GM21367 (cell line): ENCODE measurements at regions not wholly inside any gene's neighbourhood (a gene's known extent, or its start where the extent isn't known, plus 50 kb on each side); places are given as distances from the start of the nearest gene placed in this dataset.
A peak's percentile ranks its signal among the peaks of the same experiment; 100 is the strongest.
"Not testable (repeated sequence)": the region's sequence is repeated elsewhere in the genome, so short reads cannot be mapped to it uniquely, and the experiment has no call there.

Experiments
- ATAC-seq: cut with Tn5 transposase; IDR thresholded peaks from one replicate; pipeline ENCODE4 v1.9.1; 2021; ENCODE audit not compliant: unreplicated experiment

DNA sequence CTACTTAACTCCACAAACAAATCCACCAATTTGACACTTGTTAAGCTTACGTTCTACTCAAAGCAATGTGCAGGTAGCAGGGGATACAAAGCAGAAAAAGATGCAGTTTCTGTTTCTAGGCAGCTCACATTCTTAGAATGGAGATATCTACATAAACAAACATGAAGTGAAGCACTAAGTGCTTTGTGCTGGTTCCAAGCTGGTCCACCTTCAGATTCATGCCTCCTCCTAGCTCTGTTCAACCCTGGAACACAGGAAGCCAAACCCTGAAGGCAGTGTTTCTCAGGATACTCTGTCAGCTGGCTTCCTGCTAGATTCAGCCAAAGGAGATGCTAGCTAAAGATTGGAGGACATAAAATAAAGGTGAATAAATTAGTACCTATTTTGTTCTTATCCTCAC is 55.3 kb upstream of the NOL4 start:
- ATAC-seq = no peak

- no peak for ATAC-seq
These were observed 55.9 kb upstream of the NOL4 start for GRCh38 chr18:34280653-34281052.

DNA sequence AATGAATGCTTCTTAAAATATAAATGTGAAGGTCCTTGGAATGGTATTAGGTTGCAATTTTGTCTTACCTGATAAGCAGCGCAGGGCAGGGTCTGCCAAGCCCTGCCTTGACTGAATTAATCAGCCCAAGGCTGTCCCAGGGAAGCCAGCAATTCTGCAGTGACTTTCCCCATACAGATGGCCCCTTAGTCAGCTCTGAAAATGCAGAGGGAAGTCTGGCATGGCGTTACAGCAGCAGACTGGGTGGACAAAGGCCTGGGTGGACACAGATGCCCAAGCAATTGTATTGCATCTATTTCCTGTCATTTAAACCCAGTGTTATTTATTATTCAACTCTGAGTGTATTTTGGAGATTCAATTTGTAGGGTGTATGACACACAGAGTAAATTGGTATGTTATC is 56.6 kb upstream of the NOL4 start:
- no peak for ATAC-seq

GRCh38 chr18:34281722-34282121 is 57.0 kb upstream of the NOL4 start:
- no peak for ATAC-seq

DNA sequence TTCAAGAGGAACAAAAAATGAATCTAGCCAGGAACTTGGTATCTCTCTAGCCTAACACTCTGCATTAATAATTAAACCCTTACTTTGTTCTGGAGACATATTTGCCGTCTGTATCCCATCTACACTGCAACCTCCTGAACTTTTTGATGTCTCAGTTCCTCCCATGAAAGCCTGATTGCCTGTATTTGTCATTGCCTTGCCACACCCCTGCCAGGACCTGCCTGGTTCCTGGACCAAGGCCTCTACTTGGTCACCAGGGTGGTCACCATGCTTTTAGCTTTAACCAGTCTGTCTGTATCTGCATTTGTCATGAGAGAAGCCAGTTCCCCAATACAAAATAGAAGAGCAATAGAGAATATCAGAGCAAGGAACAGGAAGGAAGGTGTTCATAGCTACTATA is 58.8 kb upstream of the NOL4 start:
- no peak for ATAC-seq

DNA sequence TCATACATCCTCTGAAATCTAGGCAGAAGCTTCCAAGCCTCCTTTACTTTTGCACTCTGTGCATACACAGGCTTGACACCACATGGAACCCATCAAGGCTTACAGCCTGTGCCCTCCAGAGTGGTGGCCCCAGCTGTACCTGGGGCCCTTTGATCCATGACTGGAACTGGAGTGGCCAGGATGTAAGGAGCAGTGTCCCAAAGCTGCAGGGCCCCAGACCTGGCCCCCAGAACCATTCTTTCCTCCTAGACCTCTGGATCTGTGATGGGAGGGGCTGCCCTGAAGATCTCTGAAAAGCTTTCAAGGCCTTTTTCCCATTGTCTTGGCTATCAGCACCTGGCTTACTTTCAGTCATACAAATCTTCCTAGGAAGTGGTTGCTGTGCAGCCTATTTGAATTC is 63.1 kb upstream of the NOL4 start:
- ATAC-seq = no peak

GRCh38 chr18:34292594-34292993 is 67.9 kb upstream of the NOL4 start:
- no peak for ATAC-seq

DNA sequence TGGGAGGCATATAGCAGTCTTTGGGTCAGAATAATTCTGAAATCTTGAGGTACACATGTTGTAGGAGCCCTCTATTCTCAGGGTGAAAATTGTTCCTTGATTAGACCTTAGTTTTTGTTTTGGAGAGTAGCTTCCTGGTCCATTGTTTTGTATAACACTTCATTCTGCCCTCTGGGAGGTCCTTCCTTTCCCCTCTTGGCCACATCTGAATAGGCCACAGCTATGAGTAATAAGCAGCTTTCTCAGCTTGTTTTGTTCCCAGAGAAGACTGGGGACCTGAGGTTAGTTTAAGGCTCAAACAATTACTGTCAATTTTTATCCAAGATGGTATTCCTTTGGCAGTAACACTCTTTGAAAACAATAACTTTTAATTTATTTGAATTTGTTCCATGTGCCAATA is 72.6 kb upstream of the NOL4 start:
- no peak for ATAC-seq

DNA sequence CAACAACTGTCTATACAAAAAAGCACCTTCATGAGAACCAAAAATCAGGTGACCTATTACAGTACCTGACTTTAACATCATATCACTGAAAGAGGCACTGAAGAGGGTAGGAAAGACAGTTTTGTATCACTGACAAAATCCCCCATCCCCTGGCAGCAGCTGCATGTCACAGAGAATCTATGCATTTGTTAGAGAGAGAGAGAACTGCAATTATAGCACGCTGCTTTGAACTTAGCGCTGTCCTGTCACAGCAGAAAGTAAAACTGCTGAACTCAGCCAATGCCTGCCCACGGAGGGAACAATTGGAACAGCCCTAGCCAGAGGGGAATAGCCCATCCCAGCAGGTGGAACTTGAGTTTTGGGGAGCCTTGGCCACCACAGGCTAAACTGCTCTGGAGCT is 75.1 kb upstream of the NOL4 start:
- ATAC-seq = no peak

DNA sequence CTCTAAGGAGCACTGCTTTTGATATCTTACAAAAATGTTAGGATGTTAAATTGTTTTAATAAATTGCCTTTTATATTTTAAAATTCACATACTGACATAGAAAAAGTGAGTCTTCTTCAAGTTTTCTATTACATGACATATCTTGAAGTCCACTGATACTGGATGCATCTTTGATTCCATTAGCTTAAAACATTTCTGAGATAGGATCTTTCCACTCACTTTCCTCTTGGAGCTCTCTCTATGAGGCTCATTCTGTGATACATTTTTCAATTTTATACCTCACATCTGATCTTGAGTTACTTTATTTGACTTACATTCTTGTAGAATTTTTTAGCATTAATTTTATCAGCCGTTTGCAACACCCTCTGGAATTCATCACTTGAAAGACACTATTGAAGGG is 86.8 kb upstream of the NOL4 start:
- no peak for ATAC-seq

GRCh38 chr18:34314847-34315246 is 90.1 kb upstream of the NOL4 start:
- ATAC-seq = no peak

- ATAC-seq = no peak
These were observed 91.1 kb upstream of the NOL4 start for GRCh38 chr18:34315591-34316352.

DNA sequence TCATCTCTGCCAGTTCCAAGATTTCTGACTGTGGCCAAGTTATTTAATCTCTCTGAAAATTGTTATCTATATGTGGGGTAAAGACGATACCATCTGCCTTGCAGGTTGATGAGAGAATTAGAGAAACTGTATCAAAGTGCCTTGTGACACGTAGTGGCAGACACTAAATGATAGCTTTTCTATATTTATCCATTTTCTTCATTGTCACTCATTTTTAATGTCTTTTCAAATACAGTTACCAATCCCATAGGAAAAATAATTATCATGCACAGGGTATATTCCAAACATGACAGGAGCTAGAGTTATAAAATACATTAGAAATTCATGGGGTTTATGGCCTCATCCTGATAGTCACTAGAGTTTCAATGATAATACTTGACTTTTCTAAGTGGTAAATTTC is 95.6 kb upstream of the NOL4 start:
- ATAC-seq = no peak

DNA sequence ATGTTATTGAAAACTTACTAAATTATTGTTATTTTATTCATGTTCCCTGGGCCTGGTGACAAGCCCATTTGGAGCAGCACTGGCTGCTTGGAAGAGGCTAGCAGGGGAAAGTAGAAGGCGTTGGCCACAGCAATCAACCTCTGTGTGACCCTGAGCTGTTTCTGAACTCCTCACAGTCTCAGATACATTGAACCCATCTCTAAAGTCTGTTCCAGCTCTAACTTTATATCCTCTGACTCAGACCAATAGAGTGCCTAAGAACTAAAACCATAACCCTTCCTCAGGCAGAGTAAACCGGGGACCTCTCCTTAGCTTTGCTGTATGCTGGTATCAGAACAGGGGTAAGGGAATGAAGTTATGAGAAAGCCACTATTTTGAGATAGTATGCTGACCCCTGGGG is 96.4 kb upstream of the NOL4 start:
- peak; percentile 54 for ATAC-seq

- ATAC-seq = no peak
These were observed 97.9 kb upstream of the NOL4 start for GRCh38 chr18:34322365-34323289.

DNA sequence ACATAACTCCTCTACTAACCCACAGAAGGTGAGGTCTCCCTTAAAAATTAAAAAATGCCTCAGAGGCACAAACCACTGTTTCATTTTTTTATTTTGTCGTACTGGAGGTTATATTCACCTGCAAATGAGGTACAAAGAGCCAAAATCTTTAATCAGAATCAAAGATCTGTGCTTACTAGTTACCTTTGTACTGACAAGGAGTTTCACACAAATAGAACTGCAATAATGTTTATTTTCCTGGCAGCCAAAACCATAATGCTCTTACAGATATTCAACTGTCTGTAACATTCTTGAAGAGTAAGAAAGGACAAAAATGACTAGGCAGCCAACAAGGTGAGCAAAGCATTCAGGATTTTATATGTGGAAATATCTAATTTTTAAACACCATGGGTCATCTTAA is 105.1 kb upstream of the NOL4 start:
- no peak for ATAC-seq

- ATAC-seq = no peak
These were observed 105.6 kb upstream of the NOL4 start for GRCh38 chr18:34330308-34330707.

GRCh38 chr18:34330907-34331306 is 106.2 kb upstream of the NOL4 start:
- not testable (repeated sequence) for ATAC-seq

DNA sequence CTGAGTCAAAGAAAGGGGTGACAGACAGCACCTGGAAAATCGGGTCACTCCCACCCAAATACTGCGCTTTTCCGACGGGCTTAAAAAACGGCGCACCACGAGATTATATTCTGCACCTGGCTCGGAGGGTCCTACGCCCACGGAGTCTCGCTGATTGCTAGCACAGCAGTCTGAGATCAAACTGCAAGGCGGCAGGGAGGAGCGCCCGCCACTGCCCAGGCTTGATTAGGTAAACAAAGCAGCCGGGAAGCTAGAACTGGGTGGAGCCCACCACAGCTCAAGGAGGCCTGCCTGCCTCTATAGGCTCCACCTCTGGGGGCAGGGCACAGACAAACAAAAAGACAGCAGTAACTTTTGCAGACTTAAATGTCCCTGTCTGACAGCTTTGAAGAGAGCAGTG is 106.6 kb upstream of the NOL4 start:
- ATAC-seq = not testable (repeated sequence)

DNA sequence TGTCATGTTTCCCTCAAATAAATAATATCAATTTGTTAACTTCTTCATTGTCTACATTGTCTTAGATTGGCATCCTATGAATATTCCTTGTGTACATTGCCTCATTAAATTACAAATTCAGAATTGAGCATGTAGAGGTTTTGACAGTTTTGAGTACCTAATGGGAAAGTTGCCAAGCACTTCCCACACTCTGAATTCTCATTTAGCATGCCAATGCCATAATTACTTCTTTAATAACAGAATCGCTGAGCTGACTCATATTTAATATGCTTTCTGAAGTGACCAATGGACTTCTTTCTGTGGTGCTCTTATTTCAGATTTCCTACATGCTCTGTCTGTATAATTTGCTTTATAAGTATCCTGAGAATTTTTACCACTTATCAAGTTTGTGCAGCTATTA is 114.4 kb upstream of the NOL4 start:
- no peak for ATAC-seq

GRCh38 chr18:34342960-34343359 is 118.2 kb upstream of the NOL4 start:
- no peak for ATAC-seq

DNA sequence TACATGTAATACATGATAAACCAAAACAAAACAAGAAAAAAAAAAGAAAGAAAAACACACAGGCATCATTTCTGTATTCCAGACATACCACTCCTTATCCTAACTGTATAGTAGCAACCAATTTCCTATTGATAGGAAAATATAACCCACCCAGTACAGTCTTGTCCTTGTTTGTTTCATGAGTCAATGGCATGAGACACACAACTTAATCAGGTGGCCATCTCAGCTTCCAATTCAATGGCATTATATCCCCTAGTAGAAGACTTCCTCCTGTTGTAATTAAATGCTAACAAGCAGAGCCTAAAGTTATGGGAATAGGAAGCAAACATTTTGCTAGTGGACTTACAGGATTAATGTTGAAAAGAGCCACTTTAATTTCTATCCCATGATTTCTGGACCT is 121.0 kb upstream of the NOL4 start:
- ATAC-seq = no peak
